GM12878 (cell line): ENCODE measurements at regions not wholly inside any gene's neighbourhood (a gene's known extent, or its start where the extent isn't known, plus 50 kb on each side); places are given as distances from the start of the nearest gene placed in this dataset.

Source experiments
- SKIL ChIP-seq: fragments of 450-650 bp; IDR thresholded peaks from 2 replicates; pipeline ENCODE4 v1.6.1; 2017; ENCODE audit warnings: mild to moderate bottlenecking, low read depth, inconsistent platforms; ENCODE audit not compliant: poor library complexity, severe bottlenecking
- TCF7 ChIP-seq: IDR thresholded peaks from 2 replicates; pipeline ENCODE4 v1.6.1; 2014; ENCODE audit warnings: antibody characterized with exemption, borderline replicate concordance

GRCh38 chr15:101566748-101567488 lies 77.4 kb upstream of the PCSK6 start:
- TF ChIP-seq SKIL (no peak), TCF7 (no peak)
